H1 (cell line): ENCODE measurements at regions not wholly inside any gene's neighbourhood (a gene's known extent, or its start where the extent isn't known, plus 50 kb on each side); places are given as distances from the start of the nearest gene placed in this dataset.

Source experiments
- BRCA1 ChIP-seq: IDR thresholded peaks from 2 replicates; pipeline ENCODE4 v1.6.1; 2012; ENCODE audit warnings: low read depth, low read length, improper control_type of control experiment
- SIRT6 ChIP-seq: IDR thresholded peaks from one replicate; pipeline ENCODE4 v1.7.1; 2012; ENCODE audit warnings: low read length, inconsistent platforms
- TCF12 ChIP-seq: IDR thresholded peaks from 2 replicates; pipeline ENCODE4 v1.6.1; 2011; ENCODE audit warnings: low read depth, mild to moderate bottlenecking, low read length

GRCh38 chr14:85881935-85882334 is 352.0 kb downstream of the FLRT2 start (continued):
- TF ChIP-seq TCF12: no peak
- no peak for TF ChIP-seq SIRT6
- no peak for TF ChIP-seq BRCA1
